PC-9 (cell line): ENCODE measurements at regions not wholly inside any gene's neighbourhood (a gene's known extent, or its start where the extent isn't known, plus 50 kb on each side); places are given as distances from the start of the nearest gene placed in this dataset.

Source experiments
- CTCF ChIP-seq: fragments of 200-600 bp; sonication (generic); conservative IDR thresholded peaks from 2 replicates; pipeline ENCODE4 v1.6.1; 2017; ENCODE audit warnings: mixed run types, antibody characterized with exemption, mild to moderate bottlenecking, moderate library complexity
- EZH2 ChIP-seq: fragments of 200-600 bp; sonication (generic); IDR thresholded peaks from 2 replicates; pipeline ENCODE4 v1.8.0; 2017; ENCODE audit warnings: antibody characterized with exemption, low read depth

DNA sequence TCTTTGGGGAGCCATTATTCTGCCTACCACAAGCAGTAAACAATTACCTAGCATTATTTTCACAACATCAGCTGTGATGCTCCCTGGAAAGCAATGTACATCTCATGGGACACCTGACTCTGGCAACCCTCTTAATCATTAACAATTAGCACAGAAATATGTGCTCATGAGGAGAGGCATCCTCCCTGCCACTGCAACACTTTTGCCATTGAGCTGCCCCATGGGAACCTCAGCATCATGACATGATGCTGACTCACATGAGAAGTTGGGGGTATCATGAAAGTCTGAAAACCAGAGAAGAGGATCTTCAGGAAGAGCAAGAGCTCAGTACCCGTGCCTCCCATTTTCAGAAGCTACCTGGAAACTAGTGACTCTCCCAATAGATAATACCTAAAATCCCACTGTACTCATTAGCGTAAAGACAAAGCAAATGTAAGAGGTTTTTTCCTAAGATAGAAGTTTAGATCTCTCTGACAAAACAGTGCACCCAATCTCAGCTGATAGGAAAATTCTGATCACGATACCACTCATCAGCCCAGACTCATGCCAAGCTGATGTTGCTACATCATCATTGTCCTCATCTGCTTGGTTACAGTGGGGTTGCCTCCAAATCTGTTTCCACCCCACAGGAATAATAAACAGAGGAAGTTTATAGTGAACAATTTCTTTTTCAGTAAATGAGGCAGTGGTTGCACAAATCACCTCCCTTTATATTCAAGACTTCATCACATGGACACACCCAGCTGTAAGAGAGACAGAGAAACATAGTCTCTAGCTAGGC is 244.5 kb downstream of the NR2F1-AS1 start:
- TF ChIP-seq CTCF = no peak
- no peak for TF ChIP-seq EZH2
